OCI-LY1 (cell line): ENCODE measurements at regions not wholly inside any gene's neighbourhood (a gene's known extent, or its start where the extent isn't known, plus 50 kb on each side); places are given as distances from the start of the nearest gene placed in this dataset.

Experiments
- CTCF ChIP-seq: fragments of 200-600 bp; sonication (generic), shearing (Covaris generic); IDR thresholded peaks from 2 replicates; pipeline ENCODE4 v1.5.1; 2017; ENCODE audit warnings: mild to moderate bottlenecking, antibody characterized with exemption, low read length, moderate library complexity, mixed read lengths
- EZH2 ChIP-seq: fragments of 200-600 bp; sonication (generic), shearing (Covaris generic); IDR thresholded peaks from 2 replicates; pipeline ENCODE4 v1.8.0; 2017; ENCODE audit warnings: borderline replicate concordance, mixed run types, mild to moderate bottlenecking, antibody characterized with exemption, low read length, moderate library complexity, mixed read lengths

- no peak for TF ChIP-seq CTCF
- TF ChIP-seq EZH2 = no peak
Observed at GRCh38 chr18:75784390-75784789, 356.9 kb upstream of the SMIM21 start.
